ENCODE measurements at regions not wholly inside any gene's neighbourhood (a gene's known extent, or its start where the extent isn't known, plus 50 kb on each side); places are given as distances from the start of the nearest gene placed in this dataset.

- Histone ChIP-seq H3K27ac (replicated peaks) (no peak overlapping the region), H3K4me1 (no peaks in the 10 kb centered on the region), H3K4me3 (no peak overlapping the region), H3K9me3 (replicated peaks) (no peaks in the 10 kb centered on the region), H3K36me3 (no peaks in the 10 kb centered on the region), H3K27me3 (ENCODE audit: low read depth) (no peaks in the 10 kb centered on the region)
- intact Hi-C loops (cut with micrococcal nuclease): no loop called here
- no peak for TF ChIP-seq CTCF (IDR thresholded peaks at IDR 0.05; ENCODE audit: borderline replicate concordance)
- DNase-seq: no peak
Observed at GRCh38 chrX:122504026-122504425, 680.1 kb upstream of the GRIA3 start.

GRCh38 chrX:122512561-122513072 is 671.5 kb upstream of the GRIA3 start:
- DNase-seq: no peak
- H3K27me3 ChIP-seq (ENCODE audit: low read depth): no peaks in the 10 kb centered on the region
- H3K9me3 ChIP-seq (replicated peaks): no peaks in the 10 kb centered on the region
- H3K4me1 ChIP-seq: no peaks in the 10 kb centered on the region
- no peak overlapping the region for H3K4me3 ChIP-seq
- H3K27ac ChIP-seq (replicated peaks): no peak overlapping the region
- TF ChIP-seq CTCF (IDR thresholded peaks at IDR 0.05; ENCODE audit: borderline replicate concordance): no peak
- H3K36me3 ChIP-seq: no peaks in the 10 kb centered on the region
- intact Hi-C loops (cut with micrococcal nuclease): no loop called here

GRCh38 chrX:122517786-122518185 is 666.3 kb upstream of the GRIA3 start:
- no peak for TF ChIP-seq CTCF (IDR thresholded peaks at IDR 0.05; ENCODE audit: borderline replicate concordance)
- no peaks in the 10 kb centered on the region for H3K4me1 ChIP-seq
- DNase-seq: no peak
- intact Hi-C loops (cut with micrococcal nuclease): no loop called here
- no peak overlapping the region for H3K4me3 ChIP-seq
- H3K36me3 ChIP-seq: no peaks in the 10 kb centered on the region
- no peaks in the 10 kb centered on the region for H3K27me3 ChIP-seq (ENCODE audit: low read depth)
- H3K9me3 ChIP-seq (replicated peaks): no peaks in the 10 kb centered on the region
- no peak overlapping the region for H3K27ac ChIP-seq (replicated peaks)

- H3K4me3 ChIP-seq: no peak overlapping the region
- DNase-seq: no peak
- H3K27ac ChIP-seq (replicated peaks): no peak overlapping the region
- no peak for TF ChIP-seq CTCF (IDR thresholded peaks at IDR 0.05; ENCODE audit: borderline replicate concordance)
- intact Hi-C loops (cut with micrococcal nuclease): no loop called here
- no peaks in the 10 kb centered on the region for H3K27me3 ChIP-seq (ENCODE audit: low read depth)
- H3K4me1 ChIP-seq: no peaks in the 10 kb centered on the region
- no peaks in the 10 kb centered on the region for H3K9me3 ChIP-seq (replicated peaks)
- H3K36me3 ChIP-seq: no peaks in the 10 kb centered on the region
Observed at GRCh38 chrX:122545778-122546177, 638.3 kb upstream of the GRIA3 start.

GRCh38 chrX:122546269-122546668 is 637.8 kb upstream of the GRIA3 start:
- DNase-seq: no peak
- intact Hi-C loops (cut with micrococcal nuclease): no loop called here

More at GRCh38 chrX:122546269-122546668, 637.8 kb upstream of the GRIA3 start:
- no peaks in the 10 kb centered on the region for H3K9me3 ChIP-seq (replicated peaks)
- H3K27me3 ChIP-seq (ENCODE audit: low read depth): no peaks in the 10 kb centered on the region
- no peaks in the 10 kb centered on the region for H3K36me3 ChIP-seq
- H3K4me3 ChIP-seq: no peak overlapping the region
- no peak overlapping the region for H3K27ac ChIP-seq (replicated peaks)
- no peak for TF ChIP-seq CTCF (IDR thresholded peaks at IDR 0.05; ENCODE audit: borderline replicate concordance)
- H3K4me1 ChIP-seq: no peaks in the 10 kb centered on the region

All from left ventricle myocardium inferior (tissue), 1 donor.